ENCODE measurements at regions not wholly inside any gene's neighbourhood (a gene's known extent, or its start where the extent isn't known, plus 50 kb on each side); places are given as distances from the start of the nearest gene placed in this dataset.

DNA sequence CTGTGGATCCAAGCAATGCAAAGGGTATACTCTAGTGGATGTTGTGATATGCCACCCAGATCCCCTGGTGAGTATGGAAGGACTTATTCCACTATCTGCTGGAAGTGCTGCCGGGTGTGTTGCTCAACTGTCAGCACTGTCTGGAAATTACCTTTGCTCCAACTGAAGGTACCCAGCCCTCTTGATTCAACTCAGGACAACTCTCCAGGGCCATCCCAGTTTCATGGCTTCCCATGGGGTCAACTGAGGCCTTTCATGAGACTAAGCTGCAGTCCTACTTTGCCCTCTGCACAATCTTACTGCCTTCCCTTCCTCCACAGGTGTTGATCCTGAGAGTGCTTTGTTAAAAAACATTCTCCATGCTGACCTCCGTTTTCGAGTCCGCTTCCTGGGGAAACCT is 99.8 kb downstream of the SPRY1 start:
- TF ChIP-seq SP1 (IDR thresholded peaks at IDR 0.05): no peak
- TF ChIP-seq TARDBP (IDR thresholded peaks at IDR 0.05): no peak
- no peak for TF ChIP-seq FOXM1 (IDR thresholded peaks at IDR 0.05; ENCODE audit: borderline replicate concordance)
